Mucosa of descending colon (tissue), 3 donors: ENCODE measurements at regions not wholly inside any gene's neighbourhood (a gene's known extent, or its start where the extent isn't known, plus 50 kb on each side); places are given as distances from the start of the nearest gene placed in this dataset.

Source experiments
- ATAC-seq: fragments of 200-7000 bp; cut with Tn5 transposase; one replicate; pipeline ENCODE4 v1.9.1; 2020; ENCODE audit warnings: mild to moderate bottlenecking, moderate library complexity
- DNase-seq, 3 donors: peaks; one replicate each; pipeline ENCODE4 v3.0.0-alpha.2; 2020
- H3K36me3 ChIP-seq: fragments of 200-600 bp; one replicate; pipeline ENCODE4 v1.8.0; 2021; ENCODE audit warnings: low read depth, mild to moderate bottlenecking
- H3K4me1 ChIP-seq: fragments of 200-600 bp; one replicate; pipeline ENCODE4 v1.8.0; 2021; ENCODE audit warnings: low read depth, mild to moderate bottlenecking
- H3K4me3 ChIP-seq: fragments of 200-600 bp; one replicate; pipeline ENCODE4 v1.8.0; 2021; ENCODE audit warnings: mild to moderate bottlenecking
- H3K9me3 ChIP-seq: fragments of 200-600 bp; one replicate; pipeline ENCODE4 v1.8.0; 2021; ENCODE audit warnings: mild to moderate bottlenecking
- intact Hi-C, 2 donors: fragments of 100-400 bp; cut with DNase I in 1 of 2; cut with micrococcal nuclease in 1 of 2; formaldehyde crosslinking; loops; one replicate each; pipeline versions ENCODE4 v1.11.0 to v1.11.1; 2022; cut with DNase I, micrococcal nuclease
- TF ChIP-seq, protein P1 (sequence below): fragments of 200-600 bp; IDR thresholded peaks from one replicate; pipeline ENCODE4 v1.8.0; 2022; ENCODE audit warnings: antibody characterized with exemption, mild to moderate bottlenecking
- donor health status: DM: no; HTN: no; CAD: no; lungs with moderate emphysema.
- donor health status: DM: no; HTN: no; CAD: no.
- donor health status: DM: no; HTN: yes; CAD: no.

DNA sequence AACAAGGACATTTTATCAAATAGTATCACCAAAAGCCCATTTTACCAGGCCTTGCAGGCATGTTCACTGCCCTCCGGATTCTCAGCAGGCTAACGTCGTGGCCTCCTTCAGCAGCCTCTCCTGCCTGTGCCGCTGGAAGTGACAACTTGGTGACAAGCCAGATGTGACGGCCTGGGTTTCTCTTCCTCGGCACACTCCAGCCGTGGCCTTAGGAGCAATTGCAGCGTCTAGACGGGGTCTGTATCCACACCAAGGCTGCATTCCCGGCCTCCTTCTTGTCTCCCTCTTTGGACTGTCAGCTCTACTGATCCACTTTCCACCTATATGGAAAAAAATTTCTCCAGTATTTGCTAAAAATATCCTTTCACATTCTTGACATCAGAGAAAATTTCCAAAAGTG lies 145.3 kb upstream of the MGMT start:
- Histone ChIP-seq H3K36me3 (no peaks in the 10 kb centered on the region), H3K9me3 (no peaks in the 10 kb centered on the region), H3K4me1 (no peaks in the 10 kb centered on the region), H3K4me3 (no peak overlapping the region)
- no peak for ATAC-seq
- intact Hi-C loops: no loop called here
- DNase-seq: no peak
- TF ChIP-seq, protein P1, sequence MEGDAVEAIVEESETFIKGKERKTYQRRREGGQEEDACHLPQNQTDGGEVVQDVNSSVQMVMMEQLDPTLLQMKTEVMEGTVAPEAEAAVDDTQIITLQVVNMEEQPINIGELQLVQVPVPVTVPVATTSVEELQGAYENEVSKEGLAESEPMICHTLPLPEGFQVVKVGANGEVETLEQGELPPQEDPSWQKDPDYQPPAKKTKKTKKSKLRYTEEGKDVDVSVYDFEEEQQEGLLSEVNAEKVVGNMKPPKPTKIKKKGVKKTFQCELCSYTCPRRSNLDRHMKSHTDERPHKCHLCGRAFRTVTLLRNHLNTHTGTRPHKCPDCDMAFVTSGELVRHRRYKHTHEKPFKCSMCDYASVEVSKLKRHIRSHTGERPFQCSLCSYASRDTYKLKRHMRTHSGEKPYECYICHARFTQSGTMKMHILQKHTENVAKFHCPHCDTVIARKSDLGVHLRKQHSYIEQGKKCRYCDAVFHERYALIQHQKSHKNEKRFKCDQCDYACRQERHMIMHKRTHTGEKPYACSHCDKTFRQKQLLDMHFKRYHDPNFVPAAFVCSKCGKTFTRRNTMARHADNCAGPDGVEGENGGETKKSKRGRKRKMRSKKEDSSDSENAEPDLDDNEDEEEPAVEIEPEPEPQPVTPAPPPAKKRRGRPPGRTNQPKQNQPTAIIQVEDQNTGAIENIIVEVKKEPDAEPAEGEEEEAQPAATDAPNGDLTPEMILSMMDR: no peak

DNA sequence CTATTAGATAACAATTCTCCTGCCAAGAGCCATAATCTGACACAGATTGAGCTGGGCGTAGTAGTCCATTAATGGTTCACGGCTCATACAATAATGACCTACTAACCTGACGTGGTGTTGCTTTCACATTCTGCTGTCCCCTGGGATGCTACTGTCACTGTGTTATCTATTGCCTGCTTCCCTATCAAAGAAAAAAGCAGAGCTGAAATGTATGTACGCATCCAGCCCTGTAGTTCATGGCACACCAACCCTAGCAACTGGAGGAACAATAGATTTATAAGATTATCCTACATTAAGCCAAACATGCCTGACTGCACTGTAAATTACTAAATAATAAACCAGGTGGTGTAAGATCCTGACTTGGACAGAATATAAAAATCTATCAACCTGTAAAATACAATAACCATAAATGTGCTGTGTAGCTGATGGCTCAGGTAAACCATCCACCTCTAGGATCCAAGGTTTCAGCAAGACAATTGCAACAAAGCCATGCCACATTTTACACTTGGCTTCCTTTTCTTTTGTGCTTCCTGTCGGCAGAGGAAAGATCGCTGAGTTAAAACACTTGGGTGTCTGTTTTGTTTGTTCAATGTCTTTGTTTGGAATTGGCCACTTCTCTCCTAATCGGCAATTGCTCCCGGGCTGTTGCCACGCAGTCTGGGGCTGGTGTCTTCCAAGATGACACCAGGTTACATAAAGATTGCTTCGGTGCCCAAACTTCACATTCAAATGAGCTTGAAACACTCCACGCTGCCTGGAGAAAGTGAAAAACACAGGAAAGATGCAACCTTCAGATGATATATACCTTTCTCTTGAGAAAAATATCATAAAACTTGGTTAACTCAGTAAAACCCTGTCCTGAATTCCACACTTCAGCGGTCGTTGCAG lies 143.9 kb upstream of the MGMT start:
- Histone ChIP-seq H3K36me3 (no peaks in the 10 kb centered on the region), H3K4me1 (no peaks in the 10 kb centered on the region), H3K9me3 (no peaks in the 10 kb centered on the region), H3K4me3 (no peak overlapping the region)
- intact Hi-C loops: no loop called here
- no peak for ATAC-seq
- DNase-seq: no peak
- TF ChIP-seq, protein P1: no peak

DNA sequence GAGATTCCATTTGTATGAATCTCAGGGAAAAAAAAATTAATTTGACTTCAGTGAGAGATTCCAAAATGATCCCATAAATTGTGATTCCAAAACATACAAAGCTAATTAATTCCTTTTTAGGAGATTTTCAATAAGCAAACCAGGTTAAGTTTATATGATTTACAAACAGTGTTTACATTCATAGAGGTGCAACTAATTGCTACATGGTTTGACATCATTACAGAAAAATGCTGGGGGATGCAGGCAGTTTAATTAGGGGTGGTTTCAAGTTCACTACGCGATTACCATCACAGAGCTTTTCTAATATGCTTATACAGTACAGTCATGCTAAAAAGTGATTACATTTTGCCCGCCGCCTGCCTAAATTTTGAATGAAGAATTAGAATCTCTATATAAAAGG lies 143.2 kb upstream of the MGMT start:
- Histone ChIP-seq H3K36me3 (no peaks in the 10 kb centered on the region), H3K4me1 (no peaks in the 10 kb centered on the region), H3K4me3 (no peak overlapping the region), H3K9me3 (no peaks in the 10 kb centered on the region)
- intact Hi-C loops: no loop called here
- TF ChIP-seq, protein P1: no peak
- DNase-seq (no peak), ATAC-seq (no peak)

DNA sequence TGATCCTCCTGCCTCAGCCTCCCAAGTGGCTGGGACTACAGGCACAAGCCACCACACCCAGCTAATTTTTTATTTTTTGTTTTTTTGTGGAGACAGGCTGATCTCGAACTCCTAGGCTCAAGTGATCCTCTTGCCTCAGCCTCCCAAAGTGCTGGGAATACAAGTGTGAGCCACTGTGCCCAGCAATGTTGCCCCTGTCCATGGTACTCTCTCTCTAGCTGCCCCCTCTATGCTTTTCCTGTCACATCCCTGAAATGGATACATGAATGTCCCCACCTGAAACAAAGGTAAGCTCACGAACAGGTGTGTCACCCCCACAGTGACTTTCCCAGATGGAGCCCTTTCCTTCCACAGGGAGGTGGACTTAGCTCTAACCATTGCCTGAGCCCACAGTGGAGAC lies 141.1 kb upstream of the MGMT start:
- intact Hi-C loops: no loop called here

DNA sequence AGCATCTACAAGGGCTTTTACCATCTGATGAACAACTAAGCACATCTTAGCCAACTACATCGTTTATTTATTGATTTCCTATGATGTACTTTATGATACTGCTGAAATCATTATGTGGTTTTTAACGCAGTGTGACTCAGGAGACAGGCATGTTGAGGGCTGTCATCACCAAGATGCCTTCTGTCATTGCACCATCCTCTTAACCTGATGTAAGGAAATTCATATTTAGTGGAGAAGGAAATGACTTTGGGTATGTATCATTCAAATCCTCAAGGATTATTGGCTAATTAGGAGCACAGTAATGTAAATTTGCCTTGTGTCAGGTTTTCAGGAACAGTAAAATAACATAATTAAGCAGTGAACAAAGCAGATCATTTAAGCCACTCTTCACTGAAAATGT lies 138.5 kb upstream of the MGMT start:
- DNase-seq (no peak), ATAC-seq (no peak)
- Histone ChIP-seq H3K9me3 (no peaks in the 10 kb centered on the region), H3K36me3 (no peaks in the 10 kb centered on the region), H3K4me3 (no peak overlapping the region), H3K4me1 (no peaks in the 10 kb centered on the region)
- TF ChIP-seq, protein P1: no peak
- intact Hi-C loops: no loop called here

More for the DNA sequence above, 141.1 kb upstream of the MGMT start:
- H3K36me3 ChIP-seq: no peaks in the 10 kb centered on the region
- no peak overlapping the region for H3K4me3 ChIP-seq
- no peaks in the 10 kb centered on the region for H3K9me3 ChIP-seq
- ATAC-seq: no peak
- DNase-seq: no peak
- TF ChIP-seq, protein P1: no peak
- H3K4me1 ChIP-seq: no peaks in the 10 kb centered on the region
